ENCODE measurements at regions not wholly inside any gene's neighbourhood (a gene's known extent, or its start where the extent isn't known, plus 50 kb on each side); places are given as distances from the start of the nearest gene placed in this dataset.

- intact Hi-C loops (cut with DNase I, micrococcal nuclease), result no loop called here
- no peak for ATAC-seq
- DNase-seq, result no peak
These were observed 830.6 kb upstream of the POU3F3 start for GRCh38 chr2:104023306-104023705.

- intact Hi-C loops (cut with DNase I, micrococcal nuclease), result no loop called here
- no peak for ATAC-seq
- DNase-seq, result no peak
These were observed 830.1 kb upstream of the POU3F3 start for GRCh38 chr2:104023765-104024164.

- DNase-seq (no peak), ATAC-seq (no peak)
- intact Hi-C loops (cut with DNase I, micrococcal nuclease), result no loop called here
These were observed 828.6 kb upstream of the POU3F3 start for GRCh38 chr2:104025295-104025694.

GRCh38 chr2:104026725-104027124, 827.2 kb upstream of the POU3F3 start:
- DNase-seq, result no peak
- intact Hi-C loops (cut with DNase I, micrococcal nuclease), result no loop called here
- no peak for ATAC-seq

- DNase-seq (no peak), ATAC-seq (no peak)
- intact Hi-C loops (cut with DNase I, micrococcal nuclease), result no loop called here
These were observed 826.6 kb upstream of the POU3F3 start for GRCh38 chr2:104027321-104027720.

GRCh38 chr2:104028061-104028460, 825.9 kb upstream of the POU3F3 start:
- DNase-seq (no peak), ATAC-seq (no peak)
- intact Hi-C loops (cut with DNase I, micrococcal nuclease), result no loop called here

GRCh38 chr2:104033399-104033798, 820.5 kb upstream of the POU3F3 start:
- DNase-seq, result no peak
- intact Hi-C loops (cut with DNase I, micrococcal nuclease), result no loop called here
- no peak for ATAC-seq

GRCh38 chr2:104040771-104041170, 813.1 kb upstream of the POU3F3 start:
- ATAC-seq (no peak), DNase-seq (no peak)
- intact Hi-C loops (cut with DNase I, micrococcal nuclease), result no loop called here

GRCh38 chr2:104041351-104041750, 812.6 kb upstream of the POU3F3 start:
- ATAC-seq (no peak), DNase-seq (no peak)
- intact Hi-C loops (cut with DNase I, micrococcal nuclease), result no loop called here

- intact Hi-C loops (cut with DNase I, micrococcal nuclease), result no loop called here
- DNase-seq (no peak), ATAC-seq (no peak)
These were observed 810.1 kb upstream of the POU3F3 start for GRCh38 chr2:104043864-104044263.

GRCh38 chr2:104045071-104045470, 808.8 kb upstream of the POU3F3 start:
- intact Hi-C loops (cut with DNase I, micrococcal nuclease), result no loop called here
- DNase-seq (no peak), ATAC-seq (no peak)

GRCh38 chr2:104046466-104046865, 807.4 kb upstream of the POU3F3 start:
- intact Hi-C loops (cut with DNase I, micrococcal nuclease), result no loop called here
- ATAC-seq, result no peak
- DNase-seq, result no peak

GRCh38 chr2:104047516-104047915, 806.4 kb upstream of the POU3F3 start:
- intact Hi-C loops (cut with DNase I, micrococcal nuclease), result no loop called here
- DNase-seq, result no peak
- ATAC-seq, result no peak

- intact Hi-C loops (cut with DNase I, micrococcal nuclease), result no loop called here
- no peak for DNase-seq
- no peak for ATAC-seq
These were observed 804.5 kb upstream of the POU3F3 start for GRCh38 chr2:104049438-104049837.

GRCh38 chr2:104049981-104050380, 803.9 kb upstream of the POU3F3 start:
- ATAC-seq, result no peak
- no peak for DNase-seq
- intact Hi-C loops (cut with DNase I, micrococcal nuclease), result no loop called here

GRCh38 chr2:104050656-104051242, 803.2 kb upstream of the POU3F3 start:
- no peak for DNase-seq
- no peak for ATAC-seq
- intact Hi-C loops (cut with DNase I, micrococcal nuclease), result no loop called here

- intact Hi-C loops (cut with DNase I, micrococcal nuclease), result no loop called here
- ATAC-seq, result no peak
- no peak for DNase-seq
These were observed 802.1 kb upstream of the POU3F3 start for GRCh38 chr2:104051766-104052165.

GRCh38 chr2:104052356-104052755, 801.6 kb upstream of the POU3F3 start:
- intact Hi-C loops (cut with DNase I, micrococcal nuclease), result no loop called here
- ATAC-seq, result no peak

GRCh38 chr2:104056451-104056850, 797.5 kb upstream of the POU3F3 start:
- ATAC-seq (no peak), DNase-seq (no peak)
- intact Hi-C loops (cut with DNase I, micrococcal nuclease), result no loop called here

More at GRCh38 chr2:104052356-104052755, 801.6 kb upstream of the POU3F3 start:
- DNase-seq, result no peak

- ATAC-seq (no peak), DNase-seq (no peak)
- intact Hi-C loops (cut with DNase I, micrococcal nuclease), result no loop called here
These were observed 785.2 kb upstream of the POU3F3 start for GRCh38 chr2:104068665-104069064.

GRCh38 chr2:104077573-104077972, 776.3 kb upstream of the POU3F3 start:
- intact Hi-C loops (cut with DNase I, micrococcal nuclease), result no loop called here
- ATAC-seq (no peak), DNase-seq (no peak)
